PC-9 (cell line): ENCODE measurements at regions not wholly inside any gene's neighbourhood (a gene's known extent, or its start where the extent isn't known, plus 50 kb on each side); places are given as distances from the start of the nearest gene placed in this dataset.

Experiments used
- BruUV-seq: library from RNA; stranded (reverse); fragments of 400-500 nt; replicated peaks from 2 replicates; lab custom pipeline; 2021; lab: Mats Ljungman, UMichigan
- CTCF ChIA-PET: fragments of 300-600 bp; sonication (Branson Sonifier 250); formaldehyde crosslinking; loops from one replicate; lab custom pipeline; 2022; ENCODE audit warnings: antibody characterized with exemption; lab: Charles Lee
- POLR2A ChIA-PET: fragments of 300-600 bp; sonication (Branson Sonifier 250); formaldehyde crosslinking; loops from one replicate; lab custom pipeline; 2022; ENCODE audit warnings: antibody characterized with exemption; ENCODE audit not compliant: unreplicated experiment; lab: Charles Lee
- DNase-seq, 2 experiments: peaks; one replicate each; pipeline versions ENCODE4 v3.0.0 to v3.0.0-alpha.2; 2015 to 2022; ENCODE audit warnings: mixed read lengths in 1 of 2
- H2AFZ ChIP-seq: fragments of 200-600 bp; sonication (generic); 2 replicates; pipeline ENCODE4 v1.8.1; 2017; ENCODE audit warnings: antibody characterized with exemption
- H3F3A ChIP-seq: fragments of 200-600 bp; sonication (generic); 2 replicates; pipeline ENCODE4 v1.8.1; 2017; ENCODE audit warnings: antibody characterized with exemption, mild to moderate bottlenecking, low read depth; ENCODE audit not compliant: insufficient read depth
- H3K27ac ChIP-seq: fragments of 200-600 bp; sonication (generic); 2 replicates; pipeline ENCODE4 v1.6.1; 2016; ENCODE audit warnings: mixed run types
- H3K27me3 ChIP-seq: fragments of 200-600 bp; sonication (generic); 2 replicates; pipeline ENCODE4 v1.6.1; 2016; ENCODE audit warnings: low read depth, mixed run types; ENCODE audit not compliant: insufficient read depth
- H3K36me3 ChIP-seq: fragments of 200-600 bp; sonication (generic); 2 replicates; pipeline ENCODE4 v1.6.1; 2016; ENCODE audit warnings: low read depth, mixed run types
- H3K4me1 ChIP-seq: fragments of 200-600 bp; sonication (generic); replicated peaks from 2 replicates; pipeline ENCODE4 v1.6.1; 2016; ENCODE audit warnings: mixed run types; ENCODE audit not compliant: insufficient read depth
- H3K4me2 ChIP-seq: fragments of 200-600 bp; sonication (generic); 2 replicates; pipeline ENCODE4 v1.6.1; 2017; ENCODE audit warnings: mixed run types
- H3K4me3 ChIP-seq: fragments of 200-600 bp; sonication (generic); 2 replicates; pipeline ENCODE4 v1.6.1; 2016; ENCODE audit warnings: mixed run types
- H3K79me2 ChIP-seq: fragments of 200-600 bp; sonication (generic); 2 replicates; pipeline ENCODE4 v1.6.1; 2017; ENCODE audit warnings: low read depth, mixed run types
- H3K9me2 ChIP-seq: fragments of 200-600 bp; sonication (generic); 2 replicates; pipeline ENCODE4 v1.8.1; 2017; ENCODE audit warnings: mild to moderate bottlenecking; ENCODE audit not compliant: insufficient read depth
- H3K9me3 ChIP-seq: fragments of 200-600 bp; sonication (generic); 2 replicates; pipeline ENCODE4 v1.8.1; 2016; ENCODE audit warnings: low read depth; ENCODE audit not compliant: insufficient read depth
- H4K20me1 ChIP-seq: fragments of 200-600 bp; sonication (generic); 2 replicates; pipeline ENCODE4 v1.8.1; 2017; ENCODE audit not compliant: insufficient read depth
- CTCF ChIP-seq: fragments of 200-600 bp; sonication (generic); conservative IDR thresholded peaks from 2 replicates; pipeline ENCODE4 v1.6.1; 2017; ENCODE audit warnings: mixed run types, antibody characterized with exemption, mild to moderate bottlenecking, moderate library complexity
- EZH2 ChIP-seq: fragments of 200-600 bp; sonication (generic); IDR thresholded peaks from 2 replicates; pipeline ENCODE4 v1.8.0; 2017; ENCODE audit warnings: antibody characterized with exemption, low read depth
- intact Hi-C: fragments of 100-400 bp; cut with micrococcal nuclease; formaldehyde crosslinking; loops from one replicate; pipeline ENCODE4 v1.10.0; 2022; ENCODE audit not compliant: unreplicated experiment

DNA sequence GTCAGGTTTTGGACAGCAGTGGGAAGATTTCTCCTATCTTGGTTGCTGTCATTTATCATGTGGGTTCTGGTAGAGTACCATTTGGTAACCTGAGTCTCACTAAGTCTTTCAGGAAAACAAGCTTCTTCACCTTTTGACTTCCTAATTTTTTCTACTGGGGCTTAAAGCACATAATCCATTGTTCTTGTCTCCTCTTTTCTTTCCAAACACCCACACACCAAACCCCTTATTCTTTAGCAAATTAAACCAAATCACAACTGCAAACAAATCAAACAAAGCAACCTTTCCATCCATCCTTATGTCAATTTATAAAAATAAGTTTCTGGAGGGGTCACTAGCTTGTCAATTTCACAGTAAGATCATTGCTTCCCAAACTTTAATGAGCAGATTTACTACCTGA, 84.1 kb downstream of the ATP23 start:
- H3K4me1 ChIP-seq = no peaks in the 10 kb centered on the region
- H3K4me2 ChIP-seq = no peak overlapping the region
- H3K27me3 ChIP-seq = no peaks in the 10 kb centered on the region
- H3F3A ChIP-seq = no peaks in the 10 kb centered on the region
- BruUV-seq = no TSS peak
- intact Hi-C loops = no loop called here
- no peaks in the 10 kb centered on the region for H3K36me3 ChIP-seq
- H3K4me3 ChIP-seq = no peak overlapping the region
- no peaks in the 10 kb centered on the region for H3K79me2 ChIP-seq
- no peak overlapping the region for H3K27ac ChIP-seq
- CTCF ChIA-PET = no interaction called here
- POLR2A ChIA-PET = no interaction called here
- no peak for DNase-seq
- H4K20me1 ChIP-seq = no peaks in the 10 kb centered on the region
- TF ChIP-seq EZH2 = no peak
- TF ChIP-seq CTCF = no peak
- no peaks in the 10 kb centered on the region for H3K9me3 ChIP-seq
- no peak overlapping the region for H2AFZ ChIP-seq
- H3K9me2 ChIP-seq = no peaks in the 10 kb centered on the region

DNA sequence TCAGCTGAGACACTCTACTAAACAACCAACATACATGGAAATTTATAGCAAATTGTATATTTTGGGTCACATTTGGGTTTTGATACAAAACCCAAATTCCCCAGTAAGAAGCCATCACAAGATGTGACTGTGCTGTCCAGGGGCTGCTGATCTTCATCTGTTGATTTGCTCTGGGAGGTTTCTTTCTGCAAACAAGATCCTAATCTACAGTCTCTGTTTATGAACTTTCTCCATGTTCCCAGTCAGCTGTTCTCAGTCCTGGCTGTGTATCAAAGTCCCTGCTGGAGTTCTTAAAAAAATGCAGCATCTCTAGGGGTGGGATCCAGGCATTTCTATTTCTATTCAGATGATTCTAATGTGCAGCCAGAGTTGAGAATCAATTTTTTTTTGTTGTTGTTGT, 85.1 kb downstream of the ATP23 start:
- no TSS peak for BruUV-seq
- Histone ChIP-seq H3K4me3 (no peak overlapping the region), H3K27ac (no peak overlapping the region), H3K4me2 (no peak overlapping the region), H3K9me3 (no peaks in the 10 kb centered on the region), H4K20me1 (no peaks in the 10 kb centered on the region), H3K79me2 (no peaks in the 10 kb centered on the region), H3K36me3 (no peaks in the 10 kb centered on the region), H3K27me3 (no peaks in the 10 kb centered on the region), H2AFZ (no peak overlapping the region), H3K4me1 (no peaks in the 10 kb centered on the region), H3K9me2 (no peaks in the 10 kb centered on the region), H3F3A (no peaks in the 10 kb centered on the region)
- no peak for DNase-seq
- TF ChIP-seq CTCF (no peak), EZH2 (no peak)
- POLR2A ChIA-PET = no interaction called here
- CTCF ChIA-PET = no interaction called here
- intact Hi-C loops = loop anchor here (1.0 kb wide), 1 partner anchor 43 kb away; no protein-coding TSS in a partner anchor

- Histone ChIP-seq H2AFZ (no peak overlapping the region), H3K36me3 (no peaks in the 10 kb centered on the region), H3K27me3 (no peaks in the 10 kb centered on the region), H3K79me2 (no peaks in the 10 kb centered on the region), H3K4me1 (no peaks in the 10 kb centered on the region), H3K27ac (no peak overlapping the region), H4K20me1 (no peaks in the 10 kb centered on the region), H3K9me2 (no peaks in the 10 kb centered on the region), H3K4me3 (no peak overlapping the region), H3F3A (no peaks in the 10 kb centered on the region), H3K9me3 (no peaks in the 10 kb centered on the region), H3K4me2 (no peak overlapping the region)
- TF ChIP-seq CTCF (no peak), EZH2 (no peak)
- CTCF ChIA-PET = no interaction called here
- POLR2A ChIA-PET = no interaction called here
- no TSS peak for BruUV-seq
- no peak for DNase-seq
- intact Hi-C loops = loop anchor here (1.0 kb wide), 1 partner anchor 44 kb away; no protein-coding TSS in a partner anchor
Observed at GRCh38 chr12:58026897-58027891, 85.8 kb downstream of the ATP23 start.
